Esophagus muscularis mucosa (tissue), 3 donors: ENCODE measurements at regions not wholly inside any gene's neighbourhood (a gene's known extent, or its start where the extent isn't known, plus 50 kb on each side); places are given as distances from the start of the nearest gene placed in this dataset.

Experiments
- CTCF ChIP-seq, 3 experiments: fragments of 200-600 bp in 2 of 3; fragments of 450-650 bp in 1 of 3; sonication (generic) in 2 of 3; IDR thresholded peaks; one replicate each; pipeline ENCODE4 v1.5.1; 2017 to 2019; ENCODE audit warnings: antibody characterized with exemption in 3 of 3, mild to moderate bottlenecking in 2 of 3, moderate library complexity in 1 of 3
- POLR2A ChIP-seq: fragments of 450-650 bp; IDR thresholded peaks from one replicate; pipeline ENCODE4 v1.6.1; 2017; ENCODE audit warnings: antibody characterized with exemption, moderate library complexity, mild to moderate bottlenecking, low read depth
- POLR2AphosphoS5 ChIP-seq, 2 donors: sonication (generic); formaldehyde crosslinking; IDR thresholded peaks; one replicate each; pipeline ENCODE4 v1.6.1; 2017; ENCODE audit warnings: antibody characterized with exemption in 2 of 2

DNA sequence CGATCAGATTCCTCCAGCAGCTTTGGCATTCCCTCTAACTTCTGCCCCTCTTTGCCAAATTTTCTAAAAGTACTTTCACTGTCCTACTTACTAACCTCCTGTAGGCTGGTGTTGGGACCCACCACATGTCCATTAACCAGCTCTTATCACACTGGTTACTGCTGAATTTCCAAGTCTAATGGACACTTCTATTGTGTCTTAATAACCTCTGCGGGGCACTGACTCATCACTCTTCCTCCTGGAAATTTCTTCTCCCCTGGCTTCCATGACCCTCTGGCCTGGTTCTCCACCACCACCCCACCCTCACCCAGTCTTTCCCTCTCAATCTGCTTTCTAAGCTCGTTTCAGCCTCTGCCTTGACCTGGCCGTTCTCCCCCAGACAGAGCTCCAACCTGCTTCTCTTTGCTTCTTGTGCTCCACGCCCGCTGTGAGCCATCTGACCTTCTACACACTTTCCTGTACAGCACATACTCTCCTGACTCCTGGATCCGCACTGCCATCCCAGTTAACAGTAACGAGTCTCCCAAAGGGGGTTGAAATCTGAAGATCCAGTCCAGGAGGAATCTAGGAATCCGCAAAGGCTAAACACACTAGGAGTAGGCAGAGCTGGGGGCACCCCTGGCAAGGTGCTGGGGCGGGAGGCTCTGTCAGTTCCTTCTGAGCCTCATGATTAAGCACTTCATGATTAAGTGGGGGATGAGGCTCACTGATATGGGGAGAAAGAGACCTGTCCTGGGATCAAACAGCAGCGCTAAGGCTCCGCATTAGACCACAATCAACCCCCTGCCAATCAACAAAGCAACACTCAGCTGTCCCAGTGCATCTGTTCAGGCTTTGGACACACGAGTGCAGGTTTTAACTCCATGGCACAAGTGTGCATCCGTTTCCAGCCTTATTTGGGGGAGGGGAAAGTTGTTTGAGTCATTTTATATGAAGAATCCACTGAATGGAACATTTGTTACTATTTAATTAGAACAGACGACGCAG is 146.3 kb downstream of the LY86 start:
- TF ChIP-seq POLR2A (no peak), CTCF (IDR thresholded peaks at IDR 0.05) (no peak), POLR2AphosphoS5 (IDR thresholded peaks at IDR 0.05) (no peak)
